Midbrain (tissue), 1 donor: ENCODE measurements at regions not wholly inside any gene's neighbourhood (a gene's known extent, or its start where the extent isn't known, plus 50 kb on each side); places are given as distances from the start of the nearest gene placed in this dataset.
A peak's percentile ranks its signal among the peaks of the same experiment; 100 is the strongest.
"Not testable (repeated sequence)": the region's sequence is repeated elsewhere in the genome, so short reads cannot be mapped to it uniquely, and the experiment has no call there.

ENCODE experiments used
- DNase-seq: peaks from one replicate; lab custom pipeline; 2025; lab: John Stamatoyannopoulos, UW

DNA sequence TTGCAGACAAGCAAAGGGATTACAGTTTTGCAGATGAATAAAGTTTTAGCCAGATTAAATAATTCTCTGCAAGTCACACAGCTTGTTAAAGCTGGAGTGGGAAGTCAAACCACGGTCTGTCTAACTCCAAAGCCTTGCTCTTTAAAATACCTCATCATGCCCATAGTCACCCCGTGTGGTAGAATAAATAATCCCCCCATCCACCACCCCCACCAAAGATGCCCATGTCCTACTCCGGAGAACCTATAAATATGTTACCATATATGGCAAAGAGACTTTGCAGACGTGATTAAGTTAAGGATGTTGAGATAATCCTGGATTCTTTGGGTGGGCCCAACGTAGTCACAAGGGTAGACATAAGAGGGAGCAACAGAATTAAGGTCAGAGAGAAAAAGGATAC, 118.7 kb downstream of the BEND2 start:
- DNase-seq, result no peak

DNA sequence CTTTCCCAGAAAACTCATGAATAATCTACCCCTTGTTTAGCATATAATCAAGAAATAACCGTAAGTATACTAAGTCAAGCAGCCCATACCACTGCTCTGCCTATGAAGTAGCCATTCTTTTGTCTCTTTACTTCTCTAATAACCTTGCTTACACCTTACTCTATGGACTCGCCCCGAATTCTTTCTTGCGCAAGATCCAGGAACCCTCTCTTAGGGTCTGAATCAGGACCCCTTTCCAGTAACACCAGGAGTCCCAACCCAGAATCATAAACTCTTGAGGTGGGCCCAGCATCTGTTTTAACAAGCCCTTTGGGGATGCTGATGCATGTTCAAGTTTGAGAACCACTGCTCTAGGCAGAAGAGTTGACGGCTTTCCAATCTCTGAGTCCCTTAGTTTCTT, 119.6 kb downstream of the BEND2 start:
- no peak for DNase-seq

DNA sequence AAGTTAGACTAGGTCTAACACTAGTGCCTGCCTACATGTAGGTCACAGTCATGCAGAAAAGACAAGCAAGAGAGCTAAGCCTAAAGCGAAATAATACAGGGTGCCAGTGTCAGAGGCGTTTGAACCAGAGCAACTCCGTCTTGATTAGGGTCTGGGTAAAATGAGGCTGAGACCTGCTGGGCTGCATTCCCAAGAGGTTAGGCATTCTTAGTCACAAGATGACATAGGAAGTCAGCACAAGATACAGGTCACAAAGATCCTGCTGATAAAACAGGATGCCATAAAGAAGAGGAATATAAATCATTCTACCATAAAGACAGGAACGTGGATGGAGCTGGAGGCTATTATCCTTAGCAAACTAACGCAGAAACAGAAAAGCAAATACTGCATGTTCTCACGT, 120.9 kb downstream of the BEND2 start:
- DNase-seq, result no peak

DNA sequence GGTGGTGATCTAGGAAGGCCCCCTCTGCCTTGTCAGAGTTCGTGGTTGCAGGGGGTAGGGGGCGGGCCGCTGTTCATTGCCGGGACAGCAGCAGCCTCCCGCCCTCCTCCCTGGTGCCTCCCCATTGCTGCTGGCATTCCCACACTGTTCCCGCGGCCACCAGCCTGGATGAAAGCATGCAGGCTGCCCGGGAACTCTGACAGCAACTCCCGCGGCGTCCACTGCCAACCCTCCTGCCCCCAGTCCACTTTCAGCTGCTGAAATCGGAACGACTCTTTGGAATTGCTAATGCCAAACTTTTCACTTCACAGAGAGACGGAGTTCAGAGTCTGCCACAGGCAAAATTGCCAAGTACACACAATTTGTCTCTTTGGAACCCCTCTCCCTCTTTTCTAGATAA, 121.9 kb downstream of the BEND2 start:
- DNase-seq, result peak; percentile 0

GRCh38 chrX:18076434-18076833, 144.3 kb downstream of the BEND2 start:
- no peak for DNase-seq

DNA sequence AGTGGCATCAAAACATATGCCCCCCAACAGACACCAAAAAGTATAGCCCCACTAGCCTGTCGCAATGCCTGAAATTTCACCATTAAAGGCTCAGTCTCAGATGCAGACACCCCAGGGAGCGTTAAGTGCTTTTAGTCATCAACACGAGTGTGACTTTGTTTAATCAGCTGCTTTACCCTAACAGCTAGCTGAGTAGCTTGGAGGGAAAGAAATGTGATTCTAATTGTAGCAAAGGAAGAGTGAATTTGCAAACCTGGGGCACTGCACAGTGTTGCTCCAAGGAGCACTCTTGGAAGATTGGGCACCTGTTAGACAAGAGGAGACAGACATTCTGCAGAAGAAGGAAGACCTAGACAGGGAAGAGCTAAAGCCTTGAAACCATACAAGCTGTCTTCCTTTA, 145.1 kb downstream of the BEND2 start:
- no peak for DNase-seq

- not testable (repeated sequence) for DNase-seq
These were observed 152.6 kb downstream of the BEND2 start for GRCh38 chrX:18068045-18068444.

- DNase-seq, result no peak
These were observed 154.7 kb downstream of the BEND2 start for GRCh38 chrX:18065956-18066355.

DNA sequence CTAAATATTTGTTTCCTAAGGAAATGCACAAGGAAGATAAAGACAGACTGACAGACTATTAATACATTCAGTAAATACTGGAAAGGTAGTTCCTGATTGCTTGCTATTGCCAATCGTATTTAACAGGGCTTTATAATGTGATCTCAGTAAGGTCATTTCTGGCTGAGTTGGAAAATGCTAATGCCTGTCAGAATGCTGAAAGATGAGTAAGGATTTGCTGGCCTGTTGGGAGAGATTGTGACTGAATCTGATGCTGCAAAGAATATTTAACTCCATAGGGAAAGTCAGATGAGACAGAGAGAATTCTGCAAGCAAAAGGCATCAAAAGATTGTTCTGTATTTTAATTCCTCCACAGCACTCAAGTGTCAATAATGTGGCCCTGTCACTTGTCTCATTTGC, 169.0 kb downstream of the BEND2 start:
- DNase-seq, result no peak

GRCh38 chrX:18047491-18047890, 173.2 kb downstream of the BEND2 start:
- DNase-seq, result no peak

- DNase-seq, result no peak
These were observed 175.2 kb downstream of the BEND2 start for GRCh38 chrX:18045436-18045835.

DNA sequence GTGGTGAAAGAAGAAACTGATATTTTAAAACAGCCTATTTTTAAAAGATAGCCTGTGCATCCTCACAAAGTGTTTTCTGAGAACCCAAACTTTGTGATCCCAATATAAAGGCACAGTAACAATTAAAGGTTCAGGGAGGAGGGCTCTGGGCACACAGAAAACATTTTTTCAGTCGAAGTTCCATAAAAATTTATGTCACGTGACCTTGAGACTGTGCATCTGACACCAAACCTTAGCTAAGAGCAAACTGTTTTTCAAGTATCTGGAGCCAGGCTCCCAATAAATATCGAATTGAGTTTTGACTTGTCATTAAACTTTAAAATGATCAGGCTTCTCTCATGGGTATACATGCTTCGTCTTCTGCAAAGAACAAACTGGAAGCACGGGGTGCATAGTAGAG, 177.9 kb downstream of the BEND2 start:
- DNase-seq, result no peak

GRCh38 chrX:18041656-18042055, 179.0 kb downstream of the BEND2 start:
- DNase-seq, result no peak

DNA sequence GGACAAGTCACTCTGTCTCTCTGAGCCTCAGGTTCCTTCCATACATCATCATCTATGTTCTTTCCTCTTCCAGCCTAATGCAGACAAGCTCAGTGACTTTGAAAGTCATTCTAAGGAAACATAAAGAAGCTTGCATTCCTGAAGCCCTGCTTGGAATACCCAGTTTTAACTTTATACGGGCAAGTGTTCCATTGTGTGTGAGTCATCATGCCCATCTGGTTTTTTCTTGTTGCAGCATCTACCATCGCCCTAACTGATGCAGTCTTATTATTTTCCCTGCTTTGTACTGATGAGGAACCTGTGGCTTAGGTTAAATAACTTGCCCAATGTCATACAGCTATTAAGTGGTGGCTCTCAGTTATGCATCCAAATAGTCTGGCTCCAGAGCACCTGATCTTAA, 177.9 kb upstream of the RAI2 start:
- no peak for DNase-seq

DNA sequence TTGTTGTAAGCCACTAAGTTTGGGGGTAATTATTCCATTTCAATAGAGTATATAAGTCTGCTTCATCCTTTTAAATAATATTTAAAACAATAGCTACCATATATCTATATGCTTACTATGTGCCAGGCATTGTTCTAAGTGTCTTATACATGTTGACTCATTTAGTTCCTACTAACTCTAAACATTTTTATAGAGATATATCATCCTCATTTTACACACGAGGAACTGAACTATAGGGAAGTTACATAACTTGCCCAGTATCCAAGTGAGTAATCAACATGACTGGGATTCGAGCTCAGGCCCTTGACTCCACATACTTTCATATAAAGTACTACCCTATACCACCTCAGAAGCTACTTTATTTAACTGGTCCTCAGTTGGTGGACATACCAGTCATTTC, 175.3 kb upstream of the RAI2 start:
- DNase-seq, result no peak

DNA sequence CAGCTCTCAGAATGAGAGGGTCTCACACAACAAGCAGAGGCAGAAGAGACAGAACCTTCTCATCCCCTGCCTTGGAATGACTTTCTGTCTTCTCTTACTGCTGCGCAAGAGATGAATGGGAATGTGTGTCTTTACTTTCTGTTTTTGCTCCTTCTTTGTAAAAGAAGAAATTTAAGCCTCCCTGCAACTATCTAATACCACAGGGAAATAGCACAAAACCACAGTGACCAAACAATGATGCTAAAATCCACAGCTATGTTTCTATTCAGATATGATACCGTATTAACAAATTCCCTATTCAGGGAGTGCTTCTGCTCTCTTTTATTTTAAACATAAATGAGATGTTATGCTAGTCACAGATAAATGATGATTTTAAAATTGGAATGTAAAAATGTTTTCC, 173.8 kb upstream of the RAI2 start:
- DNase-seq, result no peak

DNA sequence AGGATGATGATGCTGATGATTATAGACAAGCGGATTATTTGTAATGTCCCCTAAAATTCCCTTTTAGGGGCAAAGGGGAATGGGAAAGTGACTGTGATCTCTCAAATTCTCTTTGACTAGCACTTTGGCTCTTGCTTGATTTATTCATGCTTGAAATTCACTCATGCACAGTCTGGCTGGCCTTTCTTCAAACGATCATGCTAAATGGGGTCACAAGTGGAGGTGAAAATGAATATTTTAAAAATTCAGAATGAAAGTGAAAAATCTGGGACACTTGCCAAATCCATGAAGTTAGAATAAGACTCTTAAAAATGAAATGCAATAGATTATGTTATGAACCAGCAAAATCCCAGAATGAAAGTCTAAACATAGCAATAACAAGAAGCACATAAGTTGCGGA, 173.4 kb upstream of the RAI2 start:
- DNase-seq, result no peak

GRCh38 chrX:18032486-18033221, 171.6 kb upstream of the RAI2 start:
- no peak for DNase-seq

DNA sequence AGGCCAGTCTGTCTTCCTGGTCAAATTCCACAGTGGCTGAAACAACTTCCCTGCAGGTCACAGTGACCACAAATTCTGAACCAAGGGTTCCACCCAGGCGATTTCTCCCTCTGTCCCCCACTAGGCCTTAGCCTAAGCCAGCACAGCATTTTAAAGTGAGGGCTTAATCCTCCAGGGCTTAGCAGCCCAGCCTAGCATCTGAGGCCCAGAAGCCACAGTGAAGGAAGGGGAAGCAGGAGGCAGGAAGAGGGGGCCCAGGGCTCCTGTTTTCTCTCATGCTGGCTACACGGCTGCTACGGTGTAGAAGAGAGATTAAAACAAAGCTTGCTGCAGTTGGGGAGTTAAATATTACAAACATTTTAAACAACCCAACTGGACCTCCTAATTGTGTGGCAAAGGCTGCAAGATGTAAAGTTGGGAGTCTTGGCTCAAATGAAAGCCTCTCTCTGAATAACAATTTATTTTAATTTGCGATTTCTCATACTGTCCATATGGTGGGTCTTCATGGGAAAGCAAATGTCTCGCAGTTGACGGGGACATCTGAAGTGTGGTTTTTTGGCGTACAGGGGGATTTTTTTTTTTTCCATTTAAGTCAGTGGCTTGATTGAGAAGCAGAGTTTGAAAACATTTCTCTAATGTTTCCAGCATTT, 170.8 kb upstream of the RAI2 start:
- no peak for DNase-seq

GRCh38 chrX:18030656-18031055, 169.6 kb upstream of the RAI2 start:
- DNase-seq, result not testable (repeated sequence)

DNA sequence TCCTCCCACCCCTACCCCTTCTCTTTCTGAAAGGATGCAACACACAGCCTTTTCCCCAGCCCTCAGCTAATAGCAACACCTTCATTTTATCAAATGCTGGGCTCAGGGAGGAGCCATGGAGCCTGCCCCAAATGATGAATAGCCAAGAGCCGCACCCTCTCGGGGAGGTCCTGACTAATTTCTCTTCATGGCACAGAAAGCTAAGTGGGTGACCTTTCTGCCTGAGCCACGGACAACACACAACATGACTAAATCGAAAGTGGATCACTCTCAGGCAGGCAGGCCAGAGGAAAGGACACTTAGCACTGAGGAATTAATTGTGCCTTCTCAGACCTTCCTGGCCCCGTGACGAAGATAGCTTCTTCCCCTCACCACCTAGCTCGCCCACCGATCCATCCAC, 165.1 kb upstream of the RAI2 start:
- no peak for DNase-seq

GRCh38 chrX:18017411-18017810, 156.3 kb upstream of the RAI2 start:
- DNase-seq, result no peak

DNA sequence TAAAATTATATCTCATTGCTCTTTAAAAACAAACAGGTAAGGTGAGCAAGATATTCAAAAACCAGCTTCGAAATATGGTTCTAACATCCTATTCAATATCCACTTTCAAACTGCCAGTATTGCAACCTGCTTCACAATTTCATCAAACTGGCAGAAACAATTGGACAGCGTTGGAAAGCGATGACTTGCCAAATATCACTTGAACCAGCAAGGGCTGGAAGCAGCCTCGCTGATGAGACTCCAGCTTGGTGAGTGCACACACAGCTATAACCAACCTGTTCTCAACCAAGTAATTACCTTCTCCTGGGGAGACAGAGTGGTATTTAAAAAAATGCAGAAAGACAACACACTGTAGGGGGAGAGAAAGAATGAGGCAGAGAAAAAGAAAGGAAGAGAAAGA, 155.8 kb upstream of the RAI2 start:
- DNase-seq, result no peak

GRCh38 chrX:18010253-18010652, 149.2 kb upstream of the RAI2 start:
- DNase-seq, result no peak
